HCT116 (cell line): ENCODE measurements at regions not wholly inside any gene's neighbourhood (a gene's known extent, or its start where the extent isn't known, plus 50 kb on each side); places are given as distances from the start of the nearest gene placed in this dataset.

Experiments used
- CTCF ChIP-seq, 3 experiments: fragments of 200-600 bp in 1 of 3; sonication (generic) in 1 of 3; IDR thresholded peaks in 2 of 3; conservative IDR thresholded peaks in 1 of 3; 2 replicates each; pipeline ENCODE4 v1.5.1; 2012 to 2017; ENCODE audit warnings: low read depth in 2 of 3, low read length in 2 of 3, antibody characterized with exemption in 1 of 3, borderline replicate concordance in 1 of 3, control low read depth in 1 of 3, mild to moderate bottlenecking in 1 of 3, mixed read lengths in 1 of 3, mixed run types in 1 of 3, moderate library complexity in 1 of 3; ENCODE audit not compliant: insufficient read depth in 1 of 3
- EZH2phosphoT487 ChIP-seq: fragments of 200-600 bp; IDR thresholded peaks from 2 replicates; pipeline ENCODE4 v1.6.1; 2018; ENCODE audit warnings: antibody characterized with exemption, borderline replicate concordance
- POLR2A ChIP-seq: IDR thresholded peaks from 2 replicates; pipeline ENCODE4 v1.7.0; 2011; ENCODE audit warnings: borderline replicate concordance; ENCODE audit not compliant: insufficient read depth, insufficient read length; ENCODE audit errors: extremely low read depth
- SIN3A ChIP-seq: IDR thresholded peaks from 2 replicates; pipeline ENCODE4 v1.6.1; 2012; ENCODE audit warnings: low read depth

GRCh38 chr2:142561656-142562055 is 315.8 kb upstream of the KYNU start:
- no peak for TF ChIP-seq SIN3A
- TF ChIP-seq EZH2phosphoT487 = no peak
- no peak for TF ChIP-seq POLR2A
- TF ChIP-seq CTCF (IDR thresholded peaks at IDR 0.05 in 2 of 3, conservative IDR thresholded peaks at IDR 0.05 in 1 of 3; ENCODE audit: borderline replicate concordance in 1 of 3, insufficient read depth in 1 of 3, low read depth in 2 of 3, low read length in 2 of 3) = no peak
